ENCODE measurements at regions not wholly inside any gene's neighbourhood (a gene's known extent, or its start where the extent isn't known, plus 50 kb on each side); places are given as distances from the start of the nearest gene placed in this dataset.

GRCh38 chr22:27115816-27116256, 458.4 kb downstream of the MIAT start:
- H3K27ac ChIP-seq, result no peak overlapping the region
- H3K27me3 ChIP-seq, result no peaks in the 10 kb centered on the region
- ATAC-seq, result no peak
- intact Hi-C loops (cut with DNase I), result no loop called here
- no peak for DNase-seq
- no peaks in the 10 kb centered on the region for H3K36me3 ChIP-seq
- TF ChIP-seq, protein P1, sequence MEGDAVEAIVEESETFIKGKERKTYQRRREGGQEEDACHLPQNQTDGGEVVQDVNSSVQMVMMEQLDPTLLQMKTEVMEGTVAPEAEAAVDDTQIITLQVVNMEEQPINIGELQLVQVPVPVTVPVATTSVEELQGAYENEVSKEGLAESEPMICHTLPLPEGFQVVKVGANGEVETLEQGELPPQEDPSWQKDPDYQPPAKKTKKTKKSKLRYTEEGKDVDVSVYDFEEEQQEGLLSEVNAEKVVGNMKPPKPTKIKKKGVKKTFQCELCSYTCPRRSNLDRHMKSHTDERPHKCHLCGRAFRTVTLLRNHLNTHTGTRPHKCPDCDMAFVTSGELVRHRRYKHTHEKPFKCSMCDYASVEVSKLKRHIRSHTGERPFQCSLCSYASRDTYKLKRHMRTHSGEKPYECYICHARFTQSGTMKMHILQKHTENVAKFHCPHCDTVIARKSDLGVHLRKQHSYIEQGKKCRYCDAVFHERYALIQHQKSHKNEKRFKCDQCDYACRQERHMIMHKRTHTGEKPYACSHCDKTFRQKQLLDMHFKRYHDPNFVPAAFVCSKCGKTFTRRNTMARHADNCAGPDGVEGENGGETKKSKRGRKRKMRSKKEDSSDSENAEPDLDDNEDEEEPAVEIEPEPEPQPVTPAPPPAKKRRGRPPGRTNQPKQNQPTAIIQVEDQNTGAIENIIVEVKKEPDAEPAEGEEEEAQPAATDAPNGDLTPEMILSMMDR (IDR thresholded peaks at IDR 0.05), result no peak
- no peaks in the 10 kb centered on the region for H3K9me3 ChIP-seq
- no peak overlapping the region for H3K4me3 ChIP-seq
- no peaks in the 10 kb centered on the region for H3K4me1 ChIP-seq

GRCh38 chr22:27116312-27117086, 459.1 kb downstream of the MIAT start:
- intact Hi-C loops (cut with DNase I), result no loop called here
- no peak overlapping the region for H3K4me3 ChIP-seq
- TF ChIP-seq, protein P1 (IDR thresholded peaks at IDR 0.05), result no peak
- no peaks in the 10 kb centered on the region for H3K4me1 ChIP-seq
- ATAC-seq (no peak), DNase-seq (no peak)
- H3K27me3 ChIP-seq, result no peaks in the 10 kb centered on the region
- H3K36me3 ChIP-seq, result no peaks in the 10 kb centered on the region
- no peaks in the 10 kb centered on the region for H3K9me3 ChIP-seq
- no peak overlapping the region for H3K27ac ChIP-seq

DNA sequence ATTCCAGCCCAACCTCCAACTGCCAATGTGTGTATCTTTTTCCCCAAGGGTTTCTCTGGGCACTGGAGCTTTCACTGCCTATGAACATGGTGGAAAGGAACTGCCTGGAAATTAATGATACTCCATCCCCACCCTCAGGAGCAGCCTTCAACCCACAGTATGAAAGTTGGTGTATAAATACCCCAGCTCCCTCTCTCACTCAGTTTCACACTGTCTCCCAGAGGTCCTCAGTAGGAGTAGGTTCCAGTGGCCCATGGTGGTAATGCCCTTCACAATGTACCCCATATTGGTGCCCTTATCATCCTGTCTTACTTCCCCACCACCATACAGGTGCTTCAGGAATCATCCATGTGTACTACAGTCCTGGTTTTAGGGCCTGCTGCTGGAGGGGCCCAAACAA, 462.6 kb downstream of the MIAT start:
- ATAC-seq, result no peak
- DNase-seq, result no peak
- H3K9me3 ChIP-seq, result no peaks in the 10 kb centered on the region
- no peak overlapping the region for H3K4me3 ChIP-seq
- peaks cover 6% of the 10 kb centered on the region for H3K27me3 ChIP-seq
- TF ChIP-seq, protein P1 (IDR thresholded peaks at IDR 0.05), result no peak
- intact Hi-C loops (cut with DNase I), result no loop called here
- H3K27ac ChIP-seq, result no peak overlapping the region
- no peaks in the 10 kb centered on the region for H3K36me3 ChIP-seq
- no peaks in the 10 kb centered on the region for H3K4me1 ChIP-seq

- intact Hi-C loops (cut with DNase I), result no loop called here
- ATAC-seq, result no peak
Measured at GRCh38 chr22:27122574-27122973, 465.2 kb downstream of the MIAT start.

GRCh38 chr22:27123880-27124279, 466.5 kb downstream of the MIAT start:
- H3K9me3 ChIP-seq, result no peaks in the 10 kb centered on the region
- TF ChIP-seq, protein P1 (IDR thresholded peaks at IDR 0.05), result no peak
- H3K4me3 ChIP-seq, result no peak overlapping the region
- no peak overlapping the region for H3K27ac ChIP-seq
- intact Hi-C loops (cut with DNase I), result no loop called here
- DNase-seq (no peak), ATAC-seq (no peak)
- H3K4me1 ChIP-seq, result no peaks in the 10 kb centered on the region
- H3K27me3 ChIP-seq, result peaks cover 6% of the 10 kb centered on the region
- H3K36me3 ChIP-seq, result no peaks in the 10 kb centered on the region

More at GRCh38 chr22:27122574-27122973, 465.2 kb downstream of the MIAT start:
- Histone ChIP-seq H3K4me1 (no peaks in the 10 kb centered on the region), H3K27ac (no peak overlapping the region), H3K9me3 (no peaks in the 10 kb centered on the region), H3K4me3 (no peak overlapping the region), H3K36me3 (no peaks in the 10 kb centered on the region), H3K27me3 (peaks cover 6% of the 10 kb centered on the region)
- TF ChIP-seq, protein P1 (IDR thresholded peaks at IDR 0.05), result no peak
- no peak for DNase-seq
